ENCODE measurements at regions not wholly inside any gene's neighbourhood (a gene's known extent, or its start where the extent isn't known, plus 50 kb on each side); places are given as distances from the start of the nearest gene placed in this dataset.

DNA sequence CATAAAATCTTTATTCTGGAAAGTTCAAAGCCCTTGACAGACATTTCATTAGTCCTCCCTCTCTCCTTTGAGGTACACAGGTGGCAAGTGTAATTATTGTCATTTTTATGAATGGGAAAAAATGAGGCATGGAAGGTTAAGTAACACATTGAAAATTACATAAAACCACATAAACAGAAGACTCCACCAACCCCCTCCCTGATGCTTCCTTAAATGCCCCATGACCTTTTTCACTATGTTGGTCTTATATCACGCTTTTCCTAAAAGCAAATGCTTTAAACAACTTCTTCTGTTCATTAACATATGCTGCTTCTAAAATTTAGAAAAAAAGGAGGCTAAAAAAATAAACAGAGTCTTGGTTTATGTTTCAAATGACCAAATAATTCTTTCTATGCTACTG is 648.4 kb downstream of the PTPRC start:
- Histone ChIP-seq H3K9me3 (ENCODE audit: insufficient read depth, low read depth, low read length) (no peaks in the 10 kb centered on the region), H3K27me3 (ENCODE audit: insufficient read depth, low read length) (no peaks in the 10 kb centered on the region), H3K27ac (ENCODE audit: low read depth, low read length) (no peak overlapping the region), H3K4me1 (ENCODE audit: insufficient read depth, low read length) (no peaks in the 10 kb centered on the region), H3K9ac (ENCODE audit: low read depth, low read length) (no peak overlapping the region), H3K4me3 (ENCODE audit: low read length) (no peak overlapping the region), H3K36me3 (ENCODE audit: insufficient read depth, low read length) (no peaks in the 10 kb centered on the region)
- 80% methylated on average over 1 of the region's 1 CpG for WGBS

DNA sequence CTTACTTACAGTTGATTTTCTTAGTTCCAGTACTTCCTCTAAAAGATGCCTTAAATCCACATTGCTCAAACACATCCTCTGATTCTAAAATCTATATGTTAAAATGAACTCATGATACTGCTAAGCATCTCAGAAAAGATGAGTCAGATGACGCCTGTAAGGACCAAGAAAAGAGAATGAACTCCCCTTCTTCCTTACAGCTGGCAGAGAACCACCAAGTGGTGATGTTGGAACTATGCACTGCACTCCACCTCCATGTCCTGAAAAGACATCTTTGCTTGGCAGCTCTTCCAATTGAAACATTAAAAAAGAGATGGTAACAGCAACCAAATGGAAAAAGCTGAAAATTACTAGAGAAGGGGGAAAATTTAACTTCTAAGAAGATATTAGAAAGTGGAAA is 648.8 kb downstream of the PTPRC start:
- H3K4me1 ChIP-seq (ENCODE audit: insufficient read depth, low read length), result no peaks in the 10 kb centered on the region
- no peaks in the 10 kb centered on the region for H3K27me3 ChIP-seq (ENCODE audit: insufficient read depth, low read length)
- no peaks in the 10 kb centered on the region for H3K36me3 ChIP-seq (ENCODE audit: insufficient read depth, low read length)
- H3K27ac ChIP-seq (ENCODE audit: low read depth, low read length), result no peak overlapping the region
- no peak overlapping the region for H3K4me3 ChIP-seq (ENCODE audit: low read length)
- WGBS, result 80% methylated on average over 1 of the region's 1 CpG
- H3K9me3 ChIP-seq (ENCODE audit: insufficient read depth, low read depth, low read length), result no peaks in the 10 kb centered on the region
- no peak overlapping the region for H3K9ac ChIP-seq (ENCODE audit: low read depth, low read length)

DNA sequence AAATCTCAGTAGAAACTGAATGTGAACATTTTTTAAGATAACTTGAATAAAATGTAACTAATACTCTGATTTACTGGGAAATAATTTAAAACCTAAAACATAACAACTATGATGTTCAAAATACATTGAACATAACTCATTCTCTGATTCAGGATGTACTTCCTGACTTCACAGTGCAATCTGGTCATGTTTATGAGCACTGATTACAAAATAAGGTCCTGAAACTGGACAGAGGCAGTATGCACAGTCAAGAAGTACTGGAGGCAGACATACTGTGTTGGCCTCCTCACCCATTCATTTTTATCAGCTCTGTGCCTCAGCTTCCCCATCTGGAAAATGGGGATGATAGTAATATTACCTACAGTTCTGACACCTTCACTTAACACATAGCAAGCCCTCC is 651.3 kb downstream of the PTPRC start:
- Histone ChIP-seq H3K9me3 (ENCODE audit: insufficient read depth, low read depth, low read length) (no peaks in the 10 kb centered on the region), H3K4me3 (ENCODE audit: low read length) (no peak overlapping the region), H3K27ac (ENCODE audit: low read depth, low read length) (no peak overlapping the region), H3K27me3 (ENCODE audit: insufficient read depth, low read length) (no peaks in the 10 kb centered on the region), H3K9ac (ENCODE audit: low read depth, low read length) (no peak overlapping the region), H3K4me1 (ENCODE audit: insufficient read depth, low read length) (no peaks in the 10 kb centered on the region), H3K36me3 (ENCODE audit: insufficient read depth, low read length) (no peaks in the 10 kb centered on the region)

DNA sequence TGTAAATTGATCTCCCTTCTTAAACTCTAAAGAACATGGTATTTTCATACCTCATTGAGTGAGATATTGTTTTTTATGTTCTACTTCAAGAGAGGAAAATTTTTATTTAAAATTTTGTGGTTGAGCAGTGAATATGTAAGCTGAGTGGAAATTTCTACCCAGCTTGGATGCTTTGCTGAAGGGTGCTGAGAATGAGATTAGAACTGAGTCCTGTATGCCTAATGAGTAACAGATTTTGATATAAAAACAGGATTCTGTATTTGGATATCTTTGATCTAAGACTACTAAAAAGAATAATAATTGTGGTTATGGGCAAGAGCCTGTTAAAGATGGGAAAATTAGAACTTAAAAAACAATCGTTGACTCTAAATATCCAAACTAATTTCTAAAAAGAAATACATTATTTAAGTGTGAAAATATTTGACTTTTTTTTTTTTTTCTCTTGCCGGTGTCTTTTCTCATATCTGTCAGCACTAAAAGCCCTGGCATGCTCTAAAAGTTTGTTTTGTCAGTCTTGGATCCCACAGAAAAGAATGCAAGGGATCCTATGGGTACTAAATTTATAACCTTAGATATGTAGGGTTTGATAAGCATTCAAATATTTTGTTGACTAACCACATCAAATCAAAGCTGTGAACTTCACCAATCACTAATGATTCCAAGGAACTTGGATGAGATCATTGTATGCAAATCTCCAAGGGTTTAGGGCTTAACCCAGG is 652.3 kb downstream of the PTPRC start:
- Histone ChIP-seq H3K9ac (ENCODE audit: low read depth, low read length) (no peak overlapping the region), H3K4me3 (ENCODE audit: low read length) (no peak overlapping the region), H3K27ac (ENCODE audit: low read depth, low read length) (no peak overlapping the region), H3K9me3 (ENCODE audit: insufficient read depth, low read depth, low read length) (no peaks in the 10 kb centered on the region), H3K27me3 (ENCODE audit: insufficient read depth, low read length) (no peaks in the 10 kb centered on the region), H3K4me1 (ENCODE audit: insufficient read depth, low read length) (no peaks in the 10 kb centered on the region), H3K36me3 (ENCODE audit: insufficient read depth, low read length) (no peaks in the 10 kb centered on the region)
- no CpG with 5 or more reads among the region's 2 CpGs for WGBS

DNA sequence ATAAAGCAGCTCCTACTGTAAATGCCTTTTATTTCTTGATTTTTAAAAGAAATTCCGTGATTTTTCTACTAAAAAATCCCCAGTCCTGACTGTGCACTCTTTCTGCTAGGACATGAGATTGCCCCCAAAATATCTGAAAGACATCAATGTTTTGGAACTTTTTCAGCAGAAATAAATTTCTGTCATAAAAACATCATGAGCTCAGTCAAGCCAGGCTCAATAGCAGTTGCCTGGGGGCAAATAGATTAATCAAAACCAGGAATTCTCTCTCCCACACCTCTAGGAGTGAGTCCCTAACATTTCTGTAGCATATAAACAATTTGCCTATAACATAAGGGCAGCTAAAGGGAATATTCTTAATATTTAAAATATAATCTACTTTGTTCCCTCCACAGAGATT is 654.1 kb downstream of the PTPRC start:
- no peak overlapping the region for H3K4me3 ChIP-seq (ENCODE audit: low read length)
- no peaks in the 10 kb centered on the region for H3K4me1 ChIP-seq (ENCODE audit: insufficient read depth, low read length)
- H3K9ac ChIP-seq (ENCODE audit: low read depth, low read length), result no peak overlapping the region
- H3K9me3 ChIP-seq (ENCODE audit: insufficient read depth, low read depth, low read length), result no peaks in the 10 kb centered on the region
- no peaks in the 10 kb centered on the region for H3K36me3 ChIP-seq (ENCODE audit: insufficient read depth, low read length)
- no peak overlapping the region for H3K27ac ChIP-seq (ENCODE audit: low read depth, low read length)
- H3K27me3 ChIP-seq (ENCODE audit: insufficient read depth, low read length), result no peaks in the 10 kb centered on the region
- 95% methylated on average over 1 of the region's 1 CpG for WGBS

DNA sequence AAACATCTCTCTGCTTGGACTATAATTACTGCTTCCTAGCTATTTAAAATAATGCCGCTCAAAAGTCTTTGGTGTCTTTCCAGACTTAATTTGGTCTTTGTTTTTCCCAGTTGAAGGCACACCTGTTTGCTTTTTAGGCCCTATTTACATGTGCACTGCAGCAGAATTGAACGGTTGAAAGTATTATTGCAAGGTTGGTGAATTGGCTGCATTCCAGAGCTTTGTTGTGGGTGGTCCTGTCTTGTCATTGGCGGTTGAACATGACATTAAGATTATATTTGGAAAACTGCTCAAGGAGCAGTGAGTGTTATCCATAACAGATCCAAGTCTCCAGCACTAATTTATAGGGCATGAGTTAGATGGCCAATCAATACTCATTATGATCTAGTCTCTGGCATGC is 656.3 kb downstream of the PTPRC start:
- Histone ChIP-seq H3K27me3 (ENCODE audit: insufficient read depth, low read length) (no peaks in the 10 kb centered on the region), H3K9ac (ENCODE audit: low read depth, low read length) (no peak overlapping the region), H3K9me3 (ENCODE audit: insufficient read depth, low read depth, low read length) (no peaks in the 10 kb centered on the region), H3K4me3 (ENCODE audit: low read length) (no peak overlapping the region), H3K4me1 (ENCODE audit: insufficient read depth, low read length) (no peaks in the 10 kb centered on the region), H3K27ac (ENCODE audit: low read depth, low read length) (no peak overlapping the region), H3K36me3 (ENCODE audit: insufficient read depth, low read length) (no peaks in the 10 kb centered on the region)
- WGBS, result 92% methylated on average over 3 of the region's 3 CpGs

DNA sequence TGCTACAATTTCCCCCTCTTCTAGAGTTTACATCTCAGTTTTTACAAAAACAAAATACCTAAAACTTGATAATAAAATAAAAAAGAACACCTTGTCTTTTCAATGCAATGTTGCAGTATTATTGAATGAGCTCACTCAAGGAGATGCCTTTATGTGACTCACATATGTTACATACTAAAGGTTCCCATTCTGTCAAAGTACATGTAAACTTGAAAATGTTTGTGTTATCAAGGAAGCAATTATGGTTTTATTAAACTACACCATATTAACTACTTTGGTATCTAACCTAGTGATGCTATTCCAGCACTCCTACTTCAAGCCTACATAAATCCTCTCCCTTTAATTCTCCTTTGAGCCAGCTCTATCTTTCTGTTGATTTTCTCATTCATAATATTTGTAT is 658.3 kb downstream of the PTPRC start:
- no peak overlapping the region for H3K27ac ChIP-seq (ENCODE audit: low read depth, low read length)
- H3K4me3 ChIP-seq (ENCODE audit: low read length), result no peak overlapping the region
- H3K27me3 ChIP-seq (ENCODE audit: insufficient read depth, low read length), result no peaks in the 10 kb centered on the region
- H3K9ac ChIP-seq (ENCODE audit: low read depth, low read length), result no peak overlapping the region
- no peaks in the 10 kb centered on the region for H3K4me1 ChIP-seq (ENCODE audit: insufficient read depth, low read length)
- H3K36me3 ChIP-seq (ENCODE audit: insufficient read depth, low read length), result no peaks in the 10 kb centered on the region
- no peaks in the 10 kb centered on the region for H3K9me3 ChIP-seq (ENCODE audit: insufficient read depth, low read depth, low read length)

DNA sequence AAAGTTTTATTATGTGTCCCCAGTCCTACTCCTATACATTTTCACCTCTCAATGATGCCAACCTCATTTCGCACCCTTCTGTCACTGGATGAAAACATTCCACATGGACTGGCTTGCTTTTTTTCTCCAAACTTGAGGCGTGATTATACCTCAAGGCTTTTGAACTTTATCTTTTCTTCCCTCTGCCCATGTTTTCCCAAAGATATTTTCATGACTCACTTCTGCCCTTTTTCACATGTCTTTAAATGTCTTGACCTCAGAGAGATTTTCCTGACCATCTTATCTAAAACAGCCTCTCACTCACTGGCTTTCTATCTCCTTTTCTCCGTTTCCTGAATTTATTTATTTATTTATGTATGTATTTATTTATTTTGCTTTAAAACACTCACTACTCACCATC is 659.0 kb downstream of the PTPRC start:
- 89% methylated on average over 2 of the region's 3 CpGs for WGBS
- Histone ChIP-seq H3K4me3 (ENCODE audit: low read length) (no peak overlapping the region), H3K36me3 (ENCODE audit: insufficient read depth, low read length) (no peaks in the 10 kb centered on the region), H3K4me1 (ENCODE audit: insufficient read depth, low read length) (no peaks in the 10 kb centered on the region), H3K27ac (ENCODE audit: low read depth, low read length) (no peak overlapping the region), H3K27me3 (ENCODE audit: insufficient read depth, low read length) (no peaks in the 10 kb centered on the region), H3K9ac (ENCODE audit: low read depth, low read length) (no peak overlapping the region), H3K9me3 (ENCODE audit: insufficient read depth, low read depth, low read length) (no peaks in the 10 kb centered on the region)

DNA sequence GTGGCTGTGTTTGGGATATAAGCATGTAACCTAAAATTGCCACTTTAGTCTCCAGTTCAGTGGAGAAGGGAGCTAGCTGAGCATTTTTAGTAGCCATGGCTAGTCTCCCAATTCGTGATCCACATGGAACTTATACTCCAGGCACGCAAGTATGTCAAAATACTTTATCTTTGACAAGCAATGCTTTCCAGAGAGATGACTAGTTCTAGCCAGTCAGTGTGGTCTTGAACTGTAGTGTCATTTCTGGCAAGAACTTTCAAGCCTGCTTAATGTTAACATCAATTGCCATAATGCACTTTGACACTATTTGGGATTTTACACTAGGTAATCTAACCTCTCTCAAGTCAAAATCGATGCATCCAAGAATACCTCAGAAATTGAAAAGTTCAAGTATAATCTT is 660.0 kb downstream of the PTPRC start:
- Histone ChIP-seq H3K27me3 (ENCODE audit: insufficient read depth, low read length) (no peaks in the 10 kb centered on the region), H3K9me3 (ENCODE audit: insufficient read depth, low read depth, low read length) (no peaks in the 10 kb centered on the region), H3K36me3 (ENCODE audit: insufficient read depth, low read length) (no peaks in the 10 kb centered on the region), H3K9ac (ENCODE audit: low read depth, low read length) (no peak overlapping the region), H3K27ac (ENCODE audit: low read depth, low read length) (no peak overlapping the region), H3K4me3 (ENCODE audit: low read length) (no peak overlapping the region), H3K4me1 (ENCODE audit: insufficient read depth, low read length) (no peaks in the 10 kb centered on the region; the same call in 1 of the 2 replicates)
- WGBS, result 98% methylated on average over 3 of the region's 3 CpGs

DNA sequence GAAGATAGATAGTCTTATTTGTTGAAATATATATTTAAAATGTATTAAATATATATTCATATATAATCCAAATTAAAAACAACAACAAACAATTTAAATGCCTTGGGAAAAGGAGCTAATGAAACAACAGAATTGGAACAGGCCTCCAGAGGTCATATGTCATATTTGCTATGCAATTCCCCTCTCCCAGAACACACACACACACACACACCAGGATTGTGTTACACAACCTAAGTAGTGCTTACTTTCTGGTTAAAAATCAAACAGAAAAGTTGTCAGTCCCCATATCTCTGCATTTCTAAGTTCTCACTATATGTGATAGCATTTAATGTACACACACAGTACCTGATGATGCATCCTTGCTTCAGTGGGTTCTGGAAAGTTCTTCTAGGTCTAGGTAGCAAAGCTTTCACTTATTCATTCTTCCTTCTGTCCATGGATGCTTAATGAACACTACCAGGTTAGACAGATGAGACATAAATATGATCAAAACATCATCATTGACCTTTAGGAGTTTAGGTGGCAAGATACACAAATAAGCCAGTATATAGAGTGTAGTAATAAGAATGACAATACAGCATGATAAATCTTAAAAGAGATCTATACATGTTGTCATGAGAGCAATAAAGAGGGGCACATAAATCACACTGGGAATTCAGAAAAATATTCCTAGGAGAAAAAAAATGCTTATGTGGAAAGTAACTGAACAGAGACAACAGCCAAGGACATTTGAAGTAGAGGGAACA is 662.8 kb downstream of the PTPRC start:
- Histone ChIP-seq H3K4me1 (ENCODE audit: insufficient read depth, low read length) (peaks cover 4% of the 10 kb centered on the region; the same call in 1 of the 2 replicates), H3K36me3 (ENCODE audit: insufficient read depth, low read length) (no peaks in the 10 kb centered on the region), H3K9me3 (ENCODE audit: insufficient read depth, low read depth, low read length) (no peaks in the 10 kb centered on the region), H3K27me3 (ENCODE audit: insufficient read depth, low read length) (no peaks in the 10 kb centered on the region), H3K4me3 (ENCODE audit: low read length) (no peak overlapping the region), H3K9ac (ENCODE audit: low read depth, low read length) (no peak overlapping the region), H3K27ac (ENCODE audit: low read depth, low read length) (no peak overlapping the region)

DNA sequence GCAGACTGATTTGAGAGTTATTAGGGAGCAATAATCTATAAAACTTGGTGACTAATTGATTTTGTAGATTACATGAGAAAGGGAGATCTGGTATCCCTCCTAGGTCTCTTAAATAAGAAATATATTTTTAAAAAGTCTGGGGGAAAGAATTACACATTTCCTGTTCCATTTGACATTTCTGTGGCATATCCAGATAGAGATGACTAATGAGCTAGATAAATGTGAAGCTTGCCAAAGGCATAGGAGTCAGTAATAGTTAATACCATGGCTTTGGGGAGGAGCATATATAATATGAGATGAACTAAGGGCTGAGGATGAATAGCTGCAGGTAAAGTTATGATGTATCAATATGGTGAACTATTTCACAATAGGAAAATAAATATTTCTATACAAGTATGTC is 663.7 kb downstream of the PTPRC start:
- Histone ChIP-seq H3K36me3 (ENCODE audit: insufficient read depth, low read length) (no peaks in the 10 kb centered on the region), H3K9me3 (ENCODE audit: insufficient read depth, low read depth, low read length) (no peaks in the 10 kb centered on the region), H3K4me1 (ENCODE audit: insufficient read depth, low read length) (peaks cover 10% of the 10 kb centered on the region; the same call in 1 of the 2 replicates), H3K4me3 (ENCODE audit: low read length) (no peak overlapping the region), H3K27me3 (ENCODE audit: insufficient read depth, low read length) (no peaks in the 10 kb centered on the region), H3K27ac (ENCODE audit: low read depth, low read length) (no peak overlapping the region), H3K9ac (ENCODE audit: low read depth, low read length) (no peak overlapping the region)

All from HUES64 (cell line).